ENCODE measurements at regions not wholly inside any gene's neighbourhood (a gene's known extent, or its start where the extent isn't known, plus 50 kb on each side); places are given as distances from the start of the nearest gene placed in this dataset.
"Not testable (repeated sequence)": the region's sequence is repeated elsewhere in the genome, so short reads cannot be mapped to it uniquely, and the experiment has no call there.

DNA sequence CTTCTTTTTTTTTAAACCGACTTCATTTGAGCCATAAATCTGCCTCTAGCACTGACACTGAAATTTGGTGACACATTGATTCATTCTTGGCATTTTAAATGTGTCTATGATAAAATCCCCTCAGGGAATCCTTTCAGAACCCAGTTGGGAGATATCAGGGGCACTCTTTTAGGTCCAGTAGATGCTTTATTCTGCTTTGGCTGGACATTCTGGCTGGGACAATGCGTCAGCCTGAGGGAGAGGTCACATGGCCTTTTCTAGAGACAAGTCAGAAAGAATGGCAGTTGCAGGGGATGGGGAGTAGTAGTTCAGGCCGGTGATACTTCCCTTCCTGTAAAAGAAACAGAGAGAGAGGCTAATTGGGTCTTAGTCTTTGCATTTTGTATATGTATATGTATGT, 63.1 kb downstream of the TRIM43 start:
- no CpG with 5 or more reads among the region's 3 CpGs for WGBS, 2 donors
- H3K4me3 ChIP-seq; intact Hi-C loops (cut with DNase I); DNase-seq; H3K27me3 ChIP-seq; H3K27ac ChIP-seq; ATAC-seq; H3K4me1 ChIP-seq; H3K9me3 ChIP-seq; H3K36me3 ChIP-seq (replicated peaks in 1 of 2; ENCODE audit: insufficient read depth in 1 of 2, low read depth in 2 of 2): not testable (repeated sequence)

DNA sequence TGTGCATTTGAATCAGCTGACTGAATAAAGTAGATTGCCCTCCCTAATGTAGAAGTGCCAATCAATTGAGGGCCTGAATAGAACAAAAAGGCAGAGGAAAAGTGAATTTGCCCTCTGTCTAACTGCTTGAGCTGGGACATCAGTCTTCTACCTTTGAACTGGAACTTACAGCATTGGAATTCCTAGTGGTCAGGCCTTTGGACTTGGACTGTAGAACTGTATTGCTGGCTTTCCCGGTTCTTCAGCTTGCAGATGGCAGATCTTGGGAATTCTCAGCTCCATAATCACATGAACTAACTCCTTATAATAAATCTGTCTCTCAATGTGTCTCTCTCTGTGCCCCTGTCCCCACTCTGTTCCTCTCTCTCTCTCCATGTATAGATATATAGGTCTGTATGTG, 64.8 kb downstream of the TRIM43 start:
- H3K9me3 ChIP-seq; H3K36me3 ChIP-seq (replicated peaks in 1 of 2; ENCODE audit: insufficient read depth in 1 of 2, low read depth in 2 of 2); H3K4me1 ChIP-seq; H3K27ac ChIP-seq; intact Hi-C loops (cut with DNase I); ATAC-seq; H3K4me3 ChIP-seq; H3K27me3 ChIP-seq; DNase-seq: not testable (repeated sequence)
- 93 to 96% methylated on average over 1 of the region's 1 CpG for WGBS, 2 donors

DNA sequence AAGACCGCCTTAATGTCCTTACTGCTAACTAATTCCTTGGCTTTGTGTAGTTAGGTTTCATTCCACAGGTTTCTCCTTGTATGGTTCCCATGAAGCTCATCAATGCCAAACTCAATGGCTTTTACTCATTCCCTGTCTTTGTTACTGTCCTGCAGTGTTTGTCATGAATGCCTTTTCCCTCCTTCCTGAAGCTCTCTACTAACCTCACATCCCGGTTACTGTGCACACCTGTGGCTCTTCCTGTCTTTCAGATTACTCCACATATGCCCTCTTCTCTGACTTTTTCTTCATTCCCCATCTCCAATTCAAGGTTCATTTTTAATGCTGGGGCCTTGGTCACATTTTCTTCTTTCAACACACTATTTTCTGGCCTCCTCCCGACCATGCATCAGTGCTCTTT, 66.1 kb downstream of the TRIM43 start:
- ATAC-seq; intact Hi-C loops (cut with DNase I); H3K4me1 ChIP-seq; H3K36me3 ChIP-seq (replicated peaks in 1 of 2; ENCODE audit: insufficient read depth in 1 of 2, low read depth in 2 of 2); DNase-seq; H3K9me3 ChIP-seq; H3K27me3 ChIP-seq; H3K4me3 ChIP-seq; H3K27ac ChIP-seq: not testable (repeated sequence)
- WGBS, 2 donors: 92 to 99% methylated on average over 3 of the region's 3 CpGs

DNA sequence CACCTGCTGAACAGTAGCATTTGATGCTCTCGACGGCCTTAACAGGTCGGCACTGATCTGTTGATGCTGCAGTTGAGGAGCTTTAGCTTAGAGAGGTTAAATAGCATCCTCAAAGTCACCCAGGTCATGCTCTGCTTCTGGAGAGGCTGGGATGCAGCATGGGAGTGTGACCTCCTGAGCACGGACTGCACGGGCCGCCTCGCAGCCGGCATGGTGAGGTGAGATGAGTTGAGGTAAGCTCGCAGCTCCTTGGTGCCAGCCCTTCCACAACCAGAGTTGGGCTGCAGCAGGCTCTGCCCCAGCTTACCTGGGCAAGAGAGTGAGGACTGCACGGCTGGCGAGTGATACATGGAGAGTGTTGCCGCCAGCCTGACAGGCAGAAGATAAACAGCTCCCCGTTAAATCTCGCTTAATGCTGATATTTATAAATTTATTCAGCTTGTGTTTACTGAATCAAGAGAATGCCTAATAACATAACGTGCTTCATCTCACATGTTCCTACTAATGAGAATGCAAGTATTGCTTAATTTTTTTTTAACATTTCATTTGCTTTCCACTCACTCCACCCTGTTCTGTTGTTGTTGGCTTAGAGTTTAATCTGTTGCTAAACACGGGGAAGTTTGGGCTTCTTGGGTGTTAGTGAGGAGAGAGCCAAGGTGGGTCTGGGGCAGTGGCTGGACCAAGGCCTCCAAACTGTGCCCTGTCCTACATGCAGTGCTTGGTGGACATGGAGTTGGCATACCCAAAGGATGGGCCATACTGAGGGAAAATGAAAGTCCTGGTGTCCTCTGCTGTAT, 69.2 kb downstream of the TRIM43 start:
- H3K4me1 ChIP-seq; DNase-seq; H3K27ac ChIP-seq; H3K36me3 ChIP-seq (replicated peaks in 1 of 2; ENCODE audit: insufficient read depth in 1 of 2, low read depth in 2 of 2); ATAC-seq; intact Hi-C loops (cut with DNase I); H3K27me3 ChIP-seq; H3K4me3 ChIP-seq; H3K9me3 ChIP-seq: not testable (repeated sequence)
- 72 to 88% methylated on average over 13 to 16 of the region's 16 CpGs for WGBS, 2 donors

DNA sequence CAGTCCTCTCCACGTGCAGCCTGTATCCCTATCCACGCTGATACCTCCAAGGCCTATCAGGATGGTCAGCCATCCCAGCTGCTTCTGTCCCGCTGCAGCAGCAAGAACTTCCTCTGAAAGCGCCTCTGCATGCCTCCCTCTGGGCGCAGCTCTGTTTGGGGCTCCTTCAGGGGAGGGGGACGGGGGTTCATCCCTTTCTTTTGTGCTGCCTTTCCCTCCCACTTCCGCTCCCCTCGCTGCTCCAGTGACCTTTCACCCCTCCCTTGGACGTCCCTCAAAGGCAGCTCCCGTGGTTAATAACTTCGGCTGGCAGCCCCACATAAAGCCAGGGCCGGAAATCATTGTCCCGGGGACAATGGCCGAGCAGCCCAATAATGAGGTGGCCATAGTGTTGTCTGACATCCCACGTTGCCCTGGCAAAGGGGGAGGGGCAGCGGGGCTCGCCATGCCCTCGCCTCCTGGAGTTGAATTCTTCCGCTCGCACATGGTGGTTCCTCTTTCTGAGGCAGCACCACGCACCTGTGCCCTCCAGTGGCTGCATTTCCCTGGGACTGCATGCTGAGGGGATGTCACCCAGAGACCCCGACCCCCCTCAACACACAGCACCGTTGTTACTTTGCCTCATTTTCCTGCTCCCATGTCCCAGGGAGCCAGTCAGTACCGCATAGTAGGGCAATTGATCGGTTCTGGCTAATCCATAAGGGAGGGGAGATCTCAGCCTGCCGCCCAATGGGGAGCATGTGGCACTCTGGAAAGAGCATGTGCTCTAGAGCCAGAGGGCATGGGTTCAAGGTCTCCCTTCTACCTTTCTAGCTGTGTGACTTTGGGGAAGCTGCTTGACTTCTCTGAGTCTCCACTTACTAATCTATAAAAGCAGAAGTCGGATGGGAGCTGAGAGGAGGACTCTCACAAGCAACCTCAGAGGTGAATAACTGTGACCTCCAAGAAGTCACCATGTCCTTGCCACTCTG, 72.0 kb downstream of the TRIM43 start:
- H3K36me3 ChIP-seq (replicated peaks in 1 of 2; ENCODE audit: insufficient read depth in 1 of 2, low read depth in 2 of 2); ATAC-seq; H3K27ac ChIP-seq; H3K4me1 ChIP-seq; H3K9me3 ChIP-seq; DNase-seq; H3K4me3 ChIP-seq; H3K27me3 ChIP-seq; intact Hi-C loops (cut with DNase I): not testable (repeated sequence)
- WGBS, 2 donors: 43 to 64% methylated on average over 13 to 27 of the region's 27 CpGs

DNA sequence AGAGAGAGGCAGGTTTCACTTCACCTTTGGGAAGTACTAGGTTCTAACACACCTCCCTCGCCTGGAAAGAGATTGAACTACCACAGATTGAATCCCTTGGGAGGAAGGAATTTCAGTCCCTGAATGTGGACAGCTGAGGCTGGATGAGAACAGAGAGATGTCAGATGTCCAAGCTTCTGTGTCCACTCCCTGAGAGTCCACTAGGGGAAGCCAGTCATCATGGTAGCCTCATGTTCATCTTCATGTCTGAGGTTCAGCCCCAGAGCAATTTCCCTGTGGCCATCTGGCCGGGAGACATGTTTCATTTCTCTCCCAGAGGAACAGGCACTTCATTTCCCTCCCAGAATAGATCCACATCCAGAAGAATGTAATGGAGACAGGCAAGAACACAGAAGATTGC, 74.8 kb downstream of the TRIM43 start:
- H3K4me3 ChIP-seq; intact Hi-C loops (cut with DNase I); DNase-seq; H3K9me3 ChIP-seq; ATAC-seq; H3K27ac ChIP-seq; H3K36me3 ChIP-seq (replicated peaks in 1 of 2; ENCODE audit: insufficient read depth in 1 of 2, low read depth in 2 of 2); H3K4me1 ChIP-seq; H3K27me3 ChIP-seq: not testable (repeated sequence)
- WGBS, 2 donors: 72 to 85% methylated on average over 2 of the region's 2 CpGs

DNA sequence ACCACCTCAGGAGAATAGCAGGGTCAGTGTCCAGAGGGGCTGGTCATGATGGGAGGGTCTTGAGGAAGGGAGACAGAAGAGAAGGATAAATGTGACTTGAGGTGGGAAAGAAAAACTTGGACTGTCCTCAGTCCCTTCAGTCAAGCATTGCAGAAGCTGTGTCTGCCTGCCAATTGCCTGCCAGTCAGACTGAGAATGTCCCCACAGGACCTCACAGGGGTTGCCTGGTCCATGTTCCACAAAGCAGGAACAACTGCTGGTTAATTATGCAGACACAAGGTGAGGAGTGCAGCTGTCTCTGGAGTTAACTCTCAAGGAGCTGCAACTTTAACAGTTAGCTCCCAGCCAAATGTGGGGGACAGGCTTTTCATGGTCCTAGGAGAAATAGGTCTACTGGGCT, 75.7 kb downstream of the TRIM43 start:
- no peak for ATAC-seq
- H3K4me1 ChIP-seq: no peaks in the 10 kb centered on the region
- no peaks in the 10 kb centered on the region for H3K9me3 ChIP-seq
- DNase-seq: no peak
- H3K27ac ChIP-seq: no peak overlapping the region
- intact Hi-C loops (cut with DNase I): no loop called here
- no peaks in the 10 kb centered on the region for H3K27me3 ChIP-seq
- TF ChIP-seq, protein P1, sequence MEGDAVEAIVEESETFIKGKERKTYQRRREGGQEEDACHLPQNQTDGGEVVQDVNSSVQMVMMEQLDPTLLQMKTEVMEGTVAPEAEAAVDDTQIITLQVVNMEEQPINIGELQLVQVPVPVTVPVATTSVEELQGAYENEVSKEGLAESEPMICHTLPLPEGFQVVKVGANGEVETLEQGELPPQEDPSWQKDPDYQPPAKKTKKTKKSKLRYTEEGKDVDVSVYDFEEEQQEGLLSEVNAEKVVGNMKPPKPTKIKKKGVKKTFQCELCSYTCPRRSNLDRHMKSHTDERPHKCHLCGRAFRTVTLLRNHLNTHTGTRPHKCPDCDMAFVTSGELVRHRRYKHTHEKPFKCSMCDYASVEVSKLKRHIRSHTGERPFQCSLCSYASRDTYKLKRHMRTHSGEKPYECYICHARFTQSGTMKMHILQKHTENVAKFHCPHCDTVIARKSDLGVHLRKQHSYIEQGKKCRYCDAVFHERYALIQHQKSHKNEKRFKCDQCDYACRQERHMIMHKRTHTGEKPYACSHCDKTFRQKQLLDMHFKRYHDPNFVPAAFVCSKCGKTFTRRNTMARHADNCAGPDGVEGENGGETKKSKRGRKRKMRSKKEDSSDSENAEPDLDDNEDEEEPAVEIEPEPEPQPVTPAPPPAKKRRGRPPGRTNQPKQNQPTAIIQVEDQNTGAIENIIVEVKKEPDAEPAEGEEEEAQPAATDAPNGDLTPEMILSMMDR (IDR thresholded peaks at IDR 0.05): no peak
- no peak for TF ChIP-seq POLR2A (IDR thresholded peaks at IDR 0.05)
- no peaks in the 10 kb centered on the region for H3K36me3 ChIP-seq (replicated peaks in 1 of 2; ENCODE audit: insufficient read depth in 1 of 2, low read depth in 2 of 2)
- H3K4me3 ChIP-seq: no peak overlapping the region

DNA sequence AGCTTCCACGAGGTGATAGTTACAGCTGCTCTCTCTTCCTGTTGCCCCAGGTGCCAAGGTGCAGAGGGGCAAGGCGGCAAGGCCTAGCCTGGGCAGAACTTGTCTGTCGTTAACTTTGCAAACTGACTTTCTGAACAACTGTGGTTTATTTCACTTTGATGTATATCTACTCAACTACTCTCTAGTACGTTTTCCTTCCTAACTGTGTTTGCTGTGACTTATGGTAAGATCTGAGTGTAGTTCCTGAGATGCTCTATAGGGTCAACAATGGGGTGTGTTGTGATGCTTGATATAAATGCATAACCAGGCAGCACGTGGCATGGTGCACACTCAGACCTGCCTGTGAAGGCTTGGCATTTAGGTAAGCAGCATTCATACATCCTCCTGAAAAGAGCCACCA, 77.1 kb downstream of the TRIM43 start:
- 52 to 68% methylated on average over 5 of the region's 5 CpGs for WGBS, 2 donors
- intact Hi-C loops (cut with DNase I); H3K36me3 ChIP-seq (replicated peaks in 1 of 2; ENCODE audit: insufficient read depth in 1 of 2, low read depth in 2 of 2); H3K9me3 ChIP-seq; H3K27me3 ChIP-seq; H3K27ac ChIP-seq; H3K4me3 ChIP-seq; H3K4me1 ChIP-seq; DNase-seq; ATAC-seq: not testable (repeated sequence)
